Prostate gland (tissue), 2 donors: ENCODE measurements at regions not wholly inside any gene's neighbourhood (a gene's known extent, or its start where the extent isn't known, plus 50 kb on each side); places are given as distances from the start of the nearest gene placed in this dataset.

Experiments
- POLR2AphosphoS5 ChIP-seq: sonication (generic); formaldehyde crosslinking; IDR thresholded peaks from one replicate; pipeline ENCODE4 v1.6.1; 2017; ENCODE audit warnings: antibody characterized with exemption
- TF ChIP-seq, protein P1 (sequence below), 4 experiments: fragments of 200-600 bp in 2 of 4; fragments of 450-650 bp in 2 of 4; sonication (generic) in 2 of 4; IDR thresholded peaks; 1 replicate in 3 of 4; 2 replicates in 1 of 4; pipeline ENCODE4 v1.5.1; 2016 to 2019; ENCODE audit warnings: antibody characterized with exemption in 4 of 4, mild to moderate bottlenecking in 2 of 4, moderate library complexity in 2 of 4

DNA sequence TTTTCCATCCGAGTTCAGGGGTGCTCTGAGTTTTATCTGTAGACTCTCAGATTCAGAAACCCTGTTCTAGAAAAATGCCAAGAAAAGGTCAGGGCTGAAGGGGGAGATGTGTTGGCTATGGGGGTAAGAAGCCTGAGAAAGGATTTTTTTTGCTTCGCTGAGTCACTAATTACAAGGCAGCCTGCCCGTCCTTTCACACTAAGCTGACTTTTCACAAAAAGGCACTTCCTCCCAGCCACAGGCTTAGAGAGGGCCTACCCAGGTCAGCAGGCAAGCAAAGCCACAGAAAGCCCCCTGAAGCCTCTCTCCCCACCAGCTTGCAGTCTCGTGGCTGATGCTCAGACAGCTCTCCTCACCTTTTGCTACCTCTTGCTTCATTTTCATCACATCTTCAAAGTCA lies 192.6 kb upstream of the PRICKLE2 start:
- TF ChIP-seq, protein P1, sequence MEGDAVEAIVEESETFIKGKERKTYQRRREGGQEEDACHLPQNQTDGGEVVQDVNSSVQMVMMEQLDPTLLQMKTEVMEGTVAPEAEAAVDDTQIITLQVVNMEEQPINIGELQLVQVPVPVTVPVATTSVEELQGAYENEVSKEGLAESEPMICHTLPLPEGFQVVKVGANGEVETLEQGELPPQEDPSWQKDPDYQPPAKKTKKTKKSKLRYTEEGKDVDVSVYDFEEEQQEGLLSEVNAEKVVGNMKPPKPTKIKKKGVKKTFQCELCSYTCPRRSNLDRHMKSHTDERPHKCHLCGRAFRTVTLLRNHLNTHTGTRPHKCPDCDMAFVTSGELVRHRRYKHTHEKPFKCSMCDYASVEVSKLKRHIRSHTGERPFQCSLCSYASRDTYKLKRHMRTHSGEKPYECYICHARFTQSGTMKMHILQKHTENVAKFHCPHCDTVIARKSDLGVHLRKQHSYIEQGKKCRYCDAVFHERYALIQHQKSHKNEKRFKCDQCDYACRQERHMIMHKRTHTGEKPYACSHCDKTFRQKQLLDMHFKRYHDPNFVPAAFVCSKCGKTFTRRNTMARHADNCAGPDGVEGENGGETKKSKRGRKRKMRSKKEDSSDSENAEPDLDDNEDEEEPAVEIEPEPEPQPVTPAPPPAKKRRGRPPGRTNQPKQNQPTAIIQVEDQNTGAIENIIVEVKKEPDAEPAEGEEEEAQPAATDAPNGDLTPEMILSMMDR (IDR thresholded peaks at IDR 0.05), result no peak
- no peak for TF ChIP-seq POLR2AphosphoS5
